CD8-positive, alpha-beta memory T cell (primary cell): ENCODE measurements at regions not wholly inside any gene's neighbourhood (a gene's known extent, or its start where the extent isn't known, plus 50 kb on each side); places are given as distances from the start of the nearest gene placed in this dataset.
A peak's percentile ranks its signal among the peaks of the same experiment; 100 is the strongest.

Experiments
- CTCF ChIA-PET: fragments of 350-600 bp; sonication (Branson Sonifier 250); formaldehyde crosslinking; loops from one replicate; lab custom pipeline; 2021; ENCODE audit warnings: antibody characterized with exemption; lab: Charles Lee
- POLR2A ChIA-PET: fragments of 350-600 bp; sonication (Branson Sonifier 250); formaldehyde crosslinking; loops from one replicate; lab custom pipeline; 2021; ENCODE audit warnings: antibody characterized with exemption; lab: Charles Lee
- DNase-seq, 5 donors: peaks; one replicate each; pipeline versions ENCODE4 v3.0.0 to v3.0.0-alpha.2; 2020 to 2022; ENCODE audit warnings: mixed read lengths in 1 of 5
- H3K27ac ChIP-seq: one replicate; pipeline ENCODE4 v1.7.0; 2013; ENCODE audit warnings: low read depth, mild to moderate bottlenecking, low read length, moderate library complexity
- H3K27me3 ChIP-seq: 2 replicates; pipeline ENCODE4 v1.7.0; 2013; ENCODE audit warnings: low read length, mild to moderate bottlenecking; ENCODE audit not compliant: insufficient read depth, poor library complexity, severe bottlenecking
- H3K36me3 ChIP-seq: 2 replicates; pipeline ENCODE4 v1.7.0; 2013; ENCODE audit warnings: mild to moderate bottlenecking, low read length, moderate library complexity; ENCODE audit not compliant: insufficient read depth
- H3K4me1 ChIP-seq: 2 replicates; pipeline ENCODE4 v1.7.0; 2013; ENCODE audit warnings: mild to moderate bottlenecking, low read length, moderate library complexity; ENCODE audit not compliant: insufficient read depth
- H3K4me3 ChIP-seq: 2 replicates; pipeline ENCODE4 v1.7.0; 2013; ENCODE audit warnings: mild to moderate bottlenecking, low read length
- H3K9me3 ChIP-seq: 2 replicates; pipeline ENCODE4 v1.7.0; 2013; ENCODE audit warnings: mild to moderate bottlenecking, low read length
- H3K27ac Mint-ChIP-seq, 8 donors: one replicate each; pipeline ENCODE4 v1.8.0; 2020 to 2021; ENCODE audit warnings: mixed read lengths in 8 of 8, mild to moderate bottlenecking in 6 of 8, inconsistent platforms in 3 of 8, moderate library complexity in 3 of 8
- H3K27me3 Mint-ChIP-seq, 2 donors: one replicate each; pipeline ENCODE4 v1.8.0; 2020 to 2021; ENCODE audit warnings: mixed read lengths in 2 of 2, mild to moderate bottlenecking in 1 of 2, moderate library complexity in 1 of 2
- H3K36me3 Mint-ChIP-seq, 3 donors: one replicate each; pipeline ENCODE4 v1.8.0; 2020 to 2021; ENCODE audit warnings: mixed read lengths in 3 of 3, inconsistent platforms in 1 of 3, mild to moderate bottlenecking in 1 of 3
- H3K4me1 Mint-ChIP-seq, 3 donors: one replicate each; pipeline ENCODE4 v1.8.0; 2020 to 2021; ENCODE audit warnings: mixed read lengths in 3 of 3, inconsistent platforms in 1 of 3, mild to moderate bottlenecking in 1 of 3
- H3K4me3 Mint-ChIP-seq, 7 donors: one replicate each; pipeline ENCODE4 v1.8.0; 2020 to 2021; ENCODE audit warnings: mixed read lengths in 7 of 7, mild to moderate bottlenecking in 6 of 7, moderate library complexity in 4 of 7, inconsistent platforms in 2 of 7
- H3K9me3 Mint-ChIP-seq, 5 donors: one replicate each; pipeline ENCODE4 v1.8.0; 2020 to 2022; ENCODE audit warnings: mixed read lengths in 5 of 5, mild to moderate bottlenecking in 3 of 5, moderate library complexity in 2 of 5, inconsistent platforms in 1 of 5

GRCh38 chr18:76099931-76100457 is 395.0 kb downstream of the ZNF516 start:
- POLR2A ChIA-PET = no interaction called here
- no peaks in the 10 kb centered on the region for H3K27me3 Mint-ChIP-seq
- CTCF ChIA-PET = no interaction called here

GRCh38 chr18:76098674-76099411 is 396.2 kb downstream of the ZNF516 start:
- no peaks in the 10 kb centered on the region for H3K27me3 ChIP-seq
- DNase-seq = no peak
- CTCF ChIA-PET = no interaction called here
- H3K4me3 ChIP-seq = no peak overlapping the region
- Mint-ChIP-seq H3K4me1 (no peaks in the 10 kb centered on the region), H3K4me3 (no peak overlapping the region), H3K36me3 (no peaks in the 10 kb centered on the region), H3K27ac (no peak overlapping the region), H3K27me3 (no peaks in the 10 kb centered on the region), H3K9me3 (peaks cover 0 to 13% (median 6%) of the 10 kb centered on the region in 5 donors)
- H3K36me3 ChIP-seq = no peaks in the 10 kb centered on the region
- H3K9me3 ChIP-seq = no peaks in the 10 kb centered on the region
- POLR2A ChIA-PET = no interaction called here
- H3K27ac ChIP-seq = no peak overlapping the region
- no peaks in the 10 kb centered on the region for H3K4me1 ChIP-seq

More at GRCh38 chr18:76099931-76100457, 395.0 kb downstream of the ZNF516 start:
- Histone ChIP-seq H3K9me3 (no peaks in the 10 kb centered on the region), H3K4me3 (no peak overlapping the region), H3K36me3 (no peaks in the 10 kb centered on the region), H3K27me3 (no peaks in the 10 kb centered on the region), H3K27ac (no peak overlapping the region), H3K4me1 (no peaks in the 10 kb centered on the region)
- H3K4me3 Mint-ChIP-seq = no peak overlapping the region
- no peak overlapping the region for H3K27ac Mint-ChIP-seq
- no peaks in the 10 kb centered on the region for H3K4me1 Mint-ChIP-seq
- DNase-seq = no peak
- H3K36me3 Mint-ChIP-seq = no peaks in the 10 kb centered on the region
- peaks cover 3 to 17% (median 11%) of the 10 kb centered on the region in 5 donors for H3K9me3 Mint-ChIP-seq

DNA sequence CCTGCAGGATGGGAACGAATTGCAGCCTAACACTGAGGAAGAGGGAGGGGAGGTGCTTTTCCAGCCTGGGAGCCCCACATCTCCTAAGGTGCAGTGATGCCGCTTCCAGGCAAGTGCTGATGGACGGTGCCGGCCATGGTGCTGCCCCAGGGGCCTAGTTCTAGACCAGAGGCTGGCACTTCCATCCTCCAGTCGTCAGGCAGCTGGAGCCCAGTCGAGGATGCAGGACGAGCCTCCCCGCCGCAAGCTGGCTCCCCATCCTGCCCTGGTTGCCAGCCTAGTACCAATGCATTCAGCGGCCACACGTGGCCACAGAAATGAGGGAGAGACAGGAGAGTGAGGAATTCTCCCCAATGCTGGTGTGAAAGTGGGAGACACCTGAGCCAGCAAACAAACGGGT is 413.5 kb downstream of the ZNF516 start:
- CTCF ChIA-PET = no interaction called here
- POLR2A ChIA-PET = no interaction called here
- no peaks in the 10 kb centered on the region for H3K36me3 Mint-ChIP-seq

GRCh38 chr18:76080430-76080829 is 414.6 kb downstream of the ZNF516 start:
- POLR2A ChIA-PET = no interaction called here
- H3K4me1 Mint-ChIP-seq = no peaks in the 10 kb centered on the region
- DNase-seq = no peak

More for the DNA sequence above, 413.5 kb downstream of the ZNF516 start:
- peaks cover 0 to 4% of the 10 kb centered on the region in 2 donors for H3K27me3 Mint-ChIP-seq
- no peaks in the 10 kb centered on the region for H3K4me1 ChIP-seq
- no peak overlapping the region for H3K27ac Mint-ChIP-seq
- no peaks in the 10 kb centered on the region for H3K9me3 ChIP-seq
- no peak overlapping the region for H3K4me3 ChIP-seq
- no peak for DNase-seq
- no peaks in the 10 kb centered on the region for H3K4me1 Mint-ChIP-seq
- peaks cover 3 to 6% (median 5%) of the 10 kb centered on the region in 5 donors for H3K9me3 Mint-ChIP-seq
- H3K4me3 Mint-ChIP-seq = no peak overlapping the region
- H3K27ac ChIP-seq = no peak overlapping the region
- no peaks in the 10 kb centered on the region for H3K36me3 ChIP-seq
- no peaks in the 10 kb centered on the region for H3K27me3 ChIP-seq

DNA sequence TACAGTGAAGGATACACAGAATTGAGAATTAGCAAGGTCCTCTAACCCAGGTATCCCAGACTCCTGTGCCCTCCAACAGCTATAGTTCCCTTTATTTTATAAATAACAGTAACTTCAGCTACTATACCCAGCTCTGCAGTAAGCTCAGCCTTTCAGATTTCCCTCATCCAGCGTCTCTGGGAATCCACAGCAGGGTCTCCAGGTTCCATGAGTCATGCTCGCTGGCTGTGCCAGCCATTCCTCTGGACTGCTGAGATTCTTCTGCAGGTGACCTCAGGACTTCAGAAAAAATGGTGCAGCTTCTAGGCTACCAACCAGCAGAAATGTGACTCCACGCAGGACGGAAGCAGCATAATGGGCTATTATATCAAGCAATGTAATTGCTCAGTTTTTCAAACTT is 419.3 kb downstream of the ZNF516 start:
- no peak overlapping the region for H3K27ac Mint-ChIP-seq
- H3K9me3 ChIP-seq = no peaks in the 10 kb centered on the region
- H3K27me3 ChIP-seq = no peaks in the 10 kb centered on the region

More at GRCh38 chr18:76080430-76080829, 414.6 kb downstream of the ZNF516 start:
- H3K36me3 Mint-ChIP-seq = no peaks in the 10 kb centered on the region
- Histone ChIP-seq H3K4me3 (no peak overlapping the region), H3K4me1 (no peaks in the 10 kb centered on the region), H3K9me3 (no peaks in the 10 kb centered on the region), H3K27me3 (no peaks in the 10 kb centered on the region), H3K27ac (no peak overlapping the region), H3K36me3 (no peaks in the 10 kb centered on the region)
- CTCF ChIA-PET = no interaction called here
- peaks cover 0 to 3% (median 0%) of the 10 kb centered on the region in 5 donors for H3K9me3 Mint-ChIP-seq
- H3K27me3 Mint-ChIP-seq = peaks cover 0 to 4% of the 10 kb centered on the region in 2 donors
- H3K27ac Mint-ChIP-seq = no peak overlapping the region
- H3K4me3 Mint-ChIP-seq = peak overlapping the region in 1 of 7 donors; percentile 6

GRCh38 chr18:76064998-76065397 is 430.0 kb downstream of the ZNF516 start:
- ChIA-PET POLR2A (no interaction called here), CTCF (no interaction called here)
- no peak for DNase-seq
- no peaks in the 10 kb centered on the region for H3K36me3 Mint-ChIP-seq
- Histone ChIP-seq H3K4me1 (no peaks in the 10 kb centered on the region), H3K36me3 (no peaks in the 10 kb centered on the region), H3K4me3 (no peak overlapping the region), H3K27me3 (no peaks in the 10 kb centered on the region), H3K9me3 (no peaks in the 10 kb centered on the region), H3K27ac (no peak overlapping the region)
- H3K27ac Mint-ChIP-seq = no peak overlapping the region
- H3K9me3 Mint-ChIP-seq = peaks cover 0 to 5% (median 0%) of the 10 kb centered on the region in 5 donors
- no peaks in the 10 kb centered on the region for H3K4me1 Mint-ChIP-seq
- H3K27me3 Mint-ChIP-seq = no peaks in the 10 kb centered on the region
- no peak overlapping the region for H3K4me3 Mint-ChIP-seq

More for the DNA sequence above, 419.3 kb downstream of the ZNF516 start:
- Mint-ChIP-seq H3K27me3 (peaks cover 0 to 1% of the 10 kb centered on the region in 2 donors), H3K4me3 (no peak overlapping the region), H3K36me3 (no peaks in the 10 kb centered on the region), H3K9me3 (peaks cover 0 to 12% (median 3%) of the 10 kb centered on the region in 5 donors), H3K4me1 (no peaks in the 10 kb centered on the region)
- POLR2A ChIA-PET = no interaction called here
- no peak for DNase-seq
- Histone ChIP-seq H3K27ac (no peak overlapping the region), H3K4me1 (no peaks in the 10 kb centered on the region), H3K36me3 (no peaks in the 10 kb centered on the region), H3K4me3 (no peak overlapping the region)
- CTCF ChIA-PET = no interaction called here

GRCh38 chr18:76058146-76058545 is 436.9 kb downstream of the ZNF516 start:
- DNase-seq = no peak
- Mint-ChIP-seq H3K4me3 (no peak overlapping the region), H3K4me1 (no peaks in the 10 kb centered on the region), H3K27me3 (no peaks in the 10 kb centered on the region), H3K27ac (no peak overlapping the region), H3K9me3 (peaks cover 0 to 10% (median 3%) of the 10 kb centered on the region in 5 donors), H3K36me3 (no peaks in the 10 kb centered on the region)
- Histone ChIP-seq H3K27me3 (no peaks in the 10 kb centered on the region), H3K4me3 (no peak overlapping the region), H3K36me3 (no peaks in the 10 kb centered on the region), H3K27ac (no peak overlapping the region), H3K4me1 (no peaks in the 10 kb centered on the region), H3K9me3 (no peaks in the 10 kb centered on the region)
- POLR2A ChIA-PET = no interaction called here
- CTCF ChIA-PET = no interaction called here

- Mint-ChIP-seq H3K4me1 (no peaks in the 10 kb centered on the region), H3K36me3 (no peaks in the 10 kb centered on the region), H3K9me3 (peaks cover 0 to 13% (median 3%) of the 10 kb centered on the region in 5 donors), H3K4me3 (no peak overlapping the region), H3K27ac (no peak overlapping the region), H3K27me3 (no peaks in the 10 kb centered on the region)
- POLR2A ChIA-PET = no interaction called here
- Histone ChIP-seq H3K4me1 (no peaks in the 10 kb centered on the region), H3K9me3 (no peaks in the 10 kb centered on the region), H3K27ac (no peak overlapping the region), H3K36me3 (no peaks in the 10 kb centered on the region), H3K4me3 (no peak overlapping the region), H3K27me3 (no peaks in the 10 kb centered on the region)
- DNase-seq = no peak
- CTCF ChIA-PET = no interaction called here
These were observed 437.7 kb downstream of the ZNF516 start for GRCh38 chr18:76057386-76057785.
